Ramos (cell line): ENCODE measurements at regions not wholly inside any gene's neighbourhood (a gene's known extent, or its start where the extent isn't known, plus 50 kb on each side); places are given as distances from the start of the nearest gene placed in this dataset.

Source experiments
- in situ Hi-C: fragments of 300-500 bp; cut with MboI; formaldehyde crosslinking; loops from one replicate; pipeline ENCODE4 v1.14.3; 2022; ENCODE audit warnings: low sequenced_read_pairs; ENCODE audit not compliant: unreplicated experiment

DNA sequence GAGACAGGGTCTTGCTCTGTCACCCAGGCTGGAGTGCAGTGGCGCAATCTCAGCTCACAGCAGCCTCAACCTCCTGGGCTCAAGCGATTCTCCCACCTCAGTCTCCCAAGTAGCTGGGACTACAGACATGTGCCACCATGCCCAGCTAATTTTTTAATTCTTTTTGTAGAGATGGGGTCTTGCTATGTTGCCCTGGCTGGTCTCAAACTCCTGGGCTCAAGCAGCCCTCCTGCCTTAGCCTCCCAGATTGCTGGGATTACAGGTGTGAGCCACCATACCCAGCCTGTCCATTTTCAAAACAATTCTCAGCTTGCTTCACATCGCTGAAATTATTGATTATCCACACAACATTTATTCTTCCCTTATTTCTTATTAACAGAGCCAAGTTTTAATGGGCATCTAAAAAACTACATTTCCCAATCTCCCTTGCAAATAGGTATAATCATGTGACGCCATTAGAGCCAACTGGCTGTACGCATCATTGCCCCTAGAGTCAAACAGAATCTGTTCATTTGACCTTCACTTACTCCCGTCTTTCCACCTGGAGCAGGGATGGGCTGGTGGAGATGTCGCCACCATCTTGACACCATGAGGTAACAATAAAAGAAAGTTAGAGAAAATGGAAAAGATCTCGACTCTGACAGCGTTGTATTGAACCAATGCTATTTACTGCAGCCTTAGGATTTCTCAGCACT is 148.0 kb upstream of the FOXF1 start:
- in situ Hi-C loops, result no loop called here

DNA sequence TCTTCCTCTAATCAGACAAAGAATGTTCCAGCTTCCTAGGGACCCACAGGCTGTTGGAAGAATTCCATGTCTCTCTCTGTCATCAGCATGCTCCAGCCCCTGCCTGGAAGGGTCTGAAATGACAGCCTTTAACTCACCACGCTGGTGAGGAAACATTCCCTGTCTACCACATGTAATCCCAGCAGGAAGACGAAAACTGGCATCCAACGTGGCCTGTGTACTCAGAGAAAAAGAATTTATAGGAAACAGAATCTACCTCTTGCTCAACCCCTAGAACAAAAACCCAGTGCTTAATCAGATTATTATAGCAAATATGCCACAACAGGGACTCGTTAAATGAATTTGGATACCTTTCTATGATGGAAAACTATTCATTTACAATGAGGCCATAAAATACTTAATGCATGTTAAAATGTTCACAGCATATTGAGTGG is 147.3 kb upstream of the FOXF1 start:
- in situ Hi-C loops, result no loop called here

DNA sequence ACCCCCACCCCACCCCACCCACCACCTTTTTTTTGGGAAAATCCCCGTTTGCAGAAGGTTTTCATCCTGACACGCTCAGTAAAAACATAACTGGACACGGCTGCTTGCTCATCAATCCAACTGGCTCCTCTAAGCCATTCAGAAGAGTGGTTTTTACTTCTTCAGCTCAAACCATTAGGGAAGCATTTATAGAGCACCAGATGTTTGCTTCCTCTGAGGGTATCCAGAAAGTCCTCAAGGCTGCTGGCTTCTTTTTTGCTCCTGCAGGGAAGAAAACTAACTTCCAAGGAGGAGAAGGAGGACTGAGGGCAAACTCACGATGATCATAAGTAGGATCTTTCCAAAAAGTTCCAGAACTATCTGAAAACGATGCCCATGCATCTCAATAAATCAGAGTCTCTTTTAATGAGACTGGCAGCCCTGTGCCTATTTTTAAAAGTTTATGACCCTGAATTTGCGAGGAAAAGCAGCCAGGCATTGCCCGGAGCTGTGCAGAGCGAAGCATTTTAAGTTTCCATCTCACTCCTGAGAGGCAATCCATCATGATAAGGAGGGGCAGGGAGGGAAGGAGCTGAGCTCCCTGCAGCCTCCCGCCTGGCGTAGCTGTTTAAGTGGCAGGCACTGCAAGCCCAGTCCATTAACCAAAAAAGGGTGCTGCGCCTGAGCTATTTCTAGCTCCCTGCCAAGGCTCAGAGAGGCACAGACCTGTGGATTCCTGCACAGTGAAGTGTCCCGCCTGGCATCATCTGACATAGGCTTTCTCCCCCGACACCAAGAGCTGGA is 146.3 kb upstream of the FOXF1 start:
- in situ Hi-C loops, result no loop called here

DNA sequence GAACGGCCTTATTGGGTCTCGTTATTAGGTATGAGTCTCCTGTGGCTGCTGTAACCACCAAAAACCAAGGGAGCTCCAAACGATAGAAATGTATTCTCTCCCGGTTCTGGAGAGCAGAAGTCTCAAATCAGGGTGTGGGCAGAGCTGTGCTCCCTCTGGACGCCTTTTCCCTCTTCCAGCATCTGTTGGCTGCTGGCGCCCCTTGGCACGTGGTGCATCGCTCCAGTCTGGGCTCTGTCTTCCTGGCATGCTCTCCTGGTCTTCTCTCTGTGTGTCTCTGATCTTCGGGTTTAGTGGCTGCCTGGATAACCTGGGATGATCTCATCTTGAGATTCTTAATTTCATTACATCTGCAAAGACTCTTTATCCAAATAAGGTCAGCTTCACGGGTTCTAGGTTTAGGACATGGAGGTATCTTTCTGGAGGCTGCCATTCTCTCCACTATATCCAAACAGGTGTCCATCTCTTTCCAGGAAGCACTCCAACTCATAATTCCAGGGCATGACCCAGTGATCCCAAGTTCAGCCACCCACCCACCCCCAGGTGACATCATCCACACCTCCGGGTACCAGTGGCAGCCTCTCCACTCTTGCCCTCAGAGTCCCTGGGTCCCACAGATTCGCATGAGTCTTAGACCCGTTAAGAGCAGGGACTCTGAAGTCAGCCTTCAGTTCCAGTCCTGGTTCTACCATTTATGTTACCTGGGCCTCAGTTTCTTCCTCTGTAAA is 145.5 kb upstream of the FOXF1 start:
- in situ Hi-C loops, result no loop called here

DNA sequence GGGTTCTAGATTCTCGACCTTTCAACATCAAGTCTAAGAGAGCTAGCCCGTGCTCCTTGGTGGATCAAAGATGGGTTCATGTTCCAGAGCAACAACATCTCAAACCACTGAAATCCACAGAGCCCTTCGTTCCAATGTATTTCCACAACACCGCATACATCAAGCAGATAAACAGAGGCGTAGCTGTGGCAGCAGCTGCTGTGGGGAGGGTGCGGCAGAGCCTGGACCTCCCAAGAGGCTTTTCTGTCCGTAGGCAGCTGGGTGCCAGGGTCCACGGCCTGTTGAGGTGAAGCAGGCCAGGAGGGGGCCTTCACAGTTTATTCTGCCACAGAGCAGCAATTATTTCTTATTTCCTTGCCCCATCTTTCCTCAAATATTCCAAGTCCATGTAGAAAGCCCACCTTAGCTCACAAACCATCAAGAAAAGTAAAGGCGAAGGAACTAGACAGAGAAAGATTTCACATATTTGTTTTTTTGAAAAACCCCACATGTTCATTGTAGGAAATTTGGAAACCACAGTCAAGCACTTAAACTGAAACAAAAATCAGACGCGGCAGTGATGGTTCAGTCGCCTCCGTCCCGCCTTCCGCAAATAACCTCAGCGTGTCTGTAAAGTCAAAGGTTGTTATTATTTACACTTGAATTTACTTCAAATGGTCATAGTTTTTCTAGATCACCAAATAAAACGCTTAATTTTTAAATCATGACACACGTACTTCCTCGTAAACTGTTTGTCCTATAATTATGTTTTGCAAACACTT is 144.6 kb upstream of the FOXF1 start:
- in situ Hi-C loops, result no loop called here

DNA sequence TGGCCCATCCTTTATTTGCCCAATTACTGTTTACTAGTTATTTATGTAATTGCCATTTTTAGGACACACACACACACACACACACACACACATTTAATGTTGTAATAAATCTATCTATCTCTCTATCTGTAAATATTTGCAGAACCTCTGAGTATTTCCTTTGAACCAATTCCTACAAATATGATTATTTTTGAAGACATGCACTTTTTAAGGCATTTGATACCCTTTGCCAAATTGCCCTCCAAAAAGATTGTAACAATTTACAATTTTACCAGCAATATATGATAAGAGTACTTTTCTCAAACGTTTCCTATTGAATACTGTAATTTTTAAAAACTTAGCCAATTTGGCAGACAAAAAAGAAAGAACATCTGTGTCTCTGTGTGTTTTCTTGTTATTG is 143.8 kb upstream of the FOXF1 start:
- in situ Hi-C loops, result no loop called here

DNA sequence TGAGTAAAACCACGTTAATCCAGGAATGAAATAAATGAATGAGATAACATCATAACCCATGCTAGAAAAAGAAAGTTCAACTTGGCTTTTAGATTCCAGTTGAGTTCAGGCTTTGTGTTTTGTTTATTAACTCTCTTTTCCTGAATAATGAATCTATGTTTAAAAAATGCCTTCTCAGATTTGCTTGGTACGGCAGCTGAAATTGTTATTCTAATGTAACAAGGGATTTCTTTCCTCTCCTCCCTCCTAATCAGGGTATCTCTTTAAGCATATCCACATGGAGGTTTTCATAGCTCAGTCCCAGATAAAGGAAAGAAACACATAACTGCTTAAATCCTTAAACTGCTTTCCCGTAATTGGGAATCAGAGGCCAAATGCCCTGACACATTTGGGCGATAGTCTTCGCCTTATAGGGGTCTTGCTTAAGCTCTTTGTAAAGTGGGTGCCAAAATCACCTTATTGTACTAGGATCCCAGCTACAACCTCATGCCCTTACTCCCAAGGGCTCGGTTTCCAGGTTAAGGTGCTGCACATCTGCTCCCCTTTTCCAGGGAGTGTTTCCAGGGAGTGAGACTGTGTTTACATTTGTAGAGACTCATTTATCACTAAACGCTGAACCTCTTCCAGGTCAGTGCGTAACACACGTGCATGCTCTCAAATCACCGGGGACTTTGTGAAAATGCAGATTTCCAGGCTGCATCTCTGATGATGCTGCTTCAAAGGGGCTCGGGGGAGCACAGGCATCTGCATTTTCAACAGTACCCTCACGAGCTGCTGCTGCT is 142.8 kb upstream of the FOXF1 start:
- in situ Hi-C loops, result no loop called here

DNA sequence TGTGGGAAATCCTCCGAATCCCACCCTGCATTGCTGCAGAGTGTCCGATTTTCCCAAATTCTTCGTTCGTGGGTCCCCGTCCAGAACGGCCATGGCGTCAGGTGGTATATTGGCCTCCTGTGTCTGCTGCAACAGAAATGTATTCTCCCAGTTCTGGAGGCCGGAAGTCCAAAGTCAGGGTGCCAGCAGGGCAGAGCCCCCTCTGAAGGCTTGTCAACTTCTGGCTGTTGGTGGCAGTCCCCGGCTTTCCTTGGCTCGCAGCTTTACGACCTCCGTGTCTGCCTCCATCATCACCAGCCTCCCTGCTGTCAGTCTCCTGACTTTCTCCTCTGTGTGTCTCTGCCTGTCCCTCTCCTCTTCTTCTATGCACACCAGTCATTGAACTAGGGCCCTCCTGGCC is 142.1 kb upstream of the FOXF1 start:
- in situ Hi-C loops, result no loop called here

DNA sequence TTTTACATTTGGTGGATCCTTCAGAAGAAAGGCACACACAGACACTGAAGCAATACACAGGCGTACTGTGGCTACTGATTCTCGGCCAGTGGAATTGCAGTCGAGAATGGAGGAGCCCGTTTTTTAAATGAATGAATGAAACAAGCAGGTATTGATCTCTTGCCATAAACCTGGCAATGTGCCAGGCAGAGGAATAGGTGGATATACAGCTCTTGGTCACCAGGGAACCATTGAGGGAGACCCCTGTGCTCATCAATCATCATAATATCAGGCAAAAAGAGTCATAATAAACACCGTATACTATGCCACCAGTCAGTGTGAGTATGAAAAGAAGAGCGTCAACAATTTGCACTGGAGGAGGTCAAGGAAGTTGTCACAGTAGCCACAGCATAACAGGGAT is 140.3 kb upstream of the FOXF1 start:
- in situ Hi-C loops, result no loop called here

DNA sequence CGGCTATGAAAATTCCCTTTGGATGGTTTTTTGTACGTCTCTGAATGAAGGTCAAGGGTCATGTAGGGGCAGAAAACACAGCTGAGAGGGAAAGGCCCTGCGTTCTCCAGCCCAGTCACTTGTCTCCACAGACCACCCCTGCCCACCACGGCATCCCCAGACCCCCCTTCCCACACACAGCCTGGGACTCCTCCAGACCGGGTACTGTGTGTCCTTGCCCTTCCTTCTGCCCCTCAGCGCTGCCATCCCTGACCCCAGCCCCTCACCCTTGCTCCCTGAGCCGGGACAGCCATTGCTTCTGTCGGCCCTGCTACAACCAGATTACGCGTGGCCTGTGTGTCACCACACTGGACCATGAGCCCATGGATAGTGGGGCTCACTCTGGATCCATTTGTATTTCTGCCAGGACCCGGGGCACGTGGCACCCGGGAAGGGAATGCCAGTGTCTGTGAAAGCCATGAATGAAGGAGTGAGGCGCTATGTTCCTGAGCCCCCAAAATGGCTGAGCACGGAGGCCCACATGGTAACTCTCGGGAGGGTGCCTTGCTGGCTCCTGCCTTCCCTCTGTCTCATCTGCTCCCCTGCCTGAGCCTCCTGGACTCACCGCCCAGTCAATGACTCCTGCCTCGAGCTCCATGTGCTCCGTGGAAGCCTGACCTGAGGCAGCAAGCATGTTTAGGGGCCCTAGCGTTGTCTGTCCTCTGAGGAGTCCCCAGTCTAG is 139.1 kb upstream of the FOXF1 start:
- in situ Hi-C loops, result no loop called here

DNA sequence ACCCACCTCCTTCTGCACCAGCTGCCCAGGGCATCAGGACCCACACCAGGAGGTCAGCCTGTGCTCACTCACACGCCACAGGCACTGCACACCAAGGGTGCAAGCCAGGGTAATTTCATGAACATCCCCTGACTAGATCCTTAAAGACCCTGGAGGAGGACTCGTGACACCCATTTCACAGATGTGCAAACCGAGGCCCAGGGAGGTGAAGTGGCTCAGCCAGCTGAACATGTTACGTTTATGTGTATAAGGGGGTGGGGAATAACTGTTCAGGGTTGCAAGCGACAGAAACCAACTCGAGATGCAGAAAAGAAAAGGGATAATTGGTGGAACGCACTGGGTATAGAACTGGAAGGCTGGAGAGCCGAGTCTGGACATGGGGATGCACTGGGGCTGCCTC is 138.1 kb upstream of the FOXF1 start:
- in situ Hi-C loops, result no loop called here

DNA sequence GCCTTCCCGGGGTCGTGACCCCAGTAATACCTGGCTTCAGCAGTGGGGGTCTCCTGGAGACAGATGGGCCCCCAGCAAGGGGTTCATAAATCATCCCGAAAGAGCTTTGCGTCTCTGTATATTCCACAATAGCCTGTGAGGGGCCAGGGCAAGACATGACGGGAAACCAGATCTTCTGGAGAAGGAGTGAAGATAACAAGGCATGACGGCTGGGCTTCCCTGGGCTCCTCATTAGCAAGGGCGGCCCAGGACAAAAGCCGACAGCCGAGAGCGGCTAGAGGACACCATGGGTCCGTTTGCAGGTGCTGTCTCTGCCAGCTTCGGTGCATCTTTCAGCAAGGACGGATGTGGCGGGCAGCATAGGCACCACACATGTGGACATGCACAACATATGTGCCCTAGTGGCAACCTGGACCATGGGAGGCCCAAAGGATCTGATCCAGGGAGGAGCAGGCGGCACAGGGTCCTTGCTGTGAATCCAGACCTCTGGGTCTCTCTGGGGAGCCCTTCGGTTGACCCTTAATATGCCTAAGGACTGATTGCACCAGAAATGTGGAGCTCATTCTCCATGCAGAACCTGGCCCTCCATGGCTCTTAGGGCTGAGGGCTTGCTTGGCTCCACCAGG is 136.9 kb upstream of the FOXF1 start:
- in situ Hi-C loops, result no loop called here

DNA sequence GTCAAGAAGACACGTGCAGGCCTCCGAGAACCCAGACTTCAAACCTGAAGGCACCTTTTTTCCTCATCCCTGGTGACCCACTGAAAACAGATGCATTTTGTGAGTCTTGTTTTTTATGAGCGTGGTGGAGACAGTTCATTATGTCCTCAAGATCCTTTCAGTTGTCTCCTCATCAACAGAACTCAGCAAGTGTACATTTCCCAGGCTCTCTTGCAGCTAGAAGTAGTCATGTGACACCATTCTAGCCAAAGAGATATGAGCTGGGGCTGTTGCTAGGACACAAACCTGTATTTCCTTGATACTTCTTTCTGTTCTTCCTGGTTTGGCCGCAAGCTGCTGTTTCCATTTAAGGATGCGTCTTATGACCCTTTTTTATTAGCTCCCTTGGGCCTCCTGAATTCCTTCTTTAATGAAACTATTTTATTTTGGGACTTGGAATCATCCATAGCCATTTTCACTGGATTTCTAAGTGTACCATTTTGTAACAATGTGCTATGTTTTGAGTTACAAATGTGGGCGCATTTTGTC is 135.7 kb upstream of the FOXF1 start:
- in situ Hi-C loops, result no loop called here

DNA sequence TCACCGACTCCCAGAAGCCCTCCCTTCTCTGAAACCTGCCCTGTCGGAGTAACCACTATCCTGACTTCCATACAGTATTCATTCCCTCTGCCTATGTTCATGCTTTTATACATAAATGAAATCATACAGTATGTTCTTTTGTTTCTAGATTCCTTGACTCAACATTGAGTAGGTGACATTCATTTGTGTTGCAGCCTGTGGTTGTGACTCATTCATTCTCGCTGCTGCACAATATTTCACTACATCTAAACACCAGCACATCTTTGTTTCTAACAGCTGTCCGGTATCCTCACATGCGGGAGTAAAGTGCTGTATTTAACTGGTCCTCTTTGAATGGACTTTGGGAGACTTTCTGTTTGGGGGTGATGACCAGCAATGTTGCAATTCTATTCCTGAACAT is 135.0 kb upstream of the FOXF1 start:
- in situ Hi-C loops, result no loop called here

DNA sequence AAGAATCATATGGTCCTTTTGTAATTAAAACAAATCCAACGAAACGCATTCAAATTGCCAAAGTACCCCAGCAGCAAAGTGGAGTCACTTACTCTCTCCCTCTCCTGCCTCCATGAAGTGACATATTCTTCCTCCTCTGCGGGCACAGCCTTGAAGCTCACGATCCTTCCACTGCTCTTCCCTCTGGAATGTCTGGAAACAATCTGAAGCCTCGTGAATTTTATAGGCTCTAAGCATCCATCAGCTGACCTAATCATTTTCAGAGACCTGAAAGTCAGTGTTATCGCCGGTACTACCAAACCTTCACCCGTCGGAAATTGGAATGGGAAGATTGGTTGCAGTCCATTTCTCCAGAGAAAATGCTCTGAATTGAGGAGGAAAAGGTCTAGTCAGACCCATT is 134.5 kb upstream of the FOXF1 start:
- in situ Hi-C loops, result no loop called here

DNA sequence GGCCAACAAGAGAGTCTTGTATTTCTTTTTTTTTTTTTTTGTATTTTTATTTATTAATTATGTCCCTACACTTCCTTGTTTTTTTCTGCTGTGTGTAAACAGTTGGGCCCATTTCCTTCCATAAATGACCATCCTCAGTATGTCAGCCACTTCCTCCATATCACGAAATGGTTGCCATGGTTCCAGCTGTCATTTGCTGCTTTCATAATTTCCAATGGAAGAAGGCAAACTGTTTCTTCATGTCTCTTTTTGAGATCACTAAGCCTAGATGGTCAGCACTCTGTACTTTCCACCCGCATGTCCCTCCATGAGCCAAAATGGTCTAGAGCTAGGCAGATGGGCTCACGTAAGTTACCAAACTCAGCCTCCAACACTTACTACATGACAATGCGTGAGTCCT is 133.5 kb upstream of the FOXF1 start:
- in situ Hi-C loops, result no loop called here

DNA sequence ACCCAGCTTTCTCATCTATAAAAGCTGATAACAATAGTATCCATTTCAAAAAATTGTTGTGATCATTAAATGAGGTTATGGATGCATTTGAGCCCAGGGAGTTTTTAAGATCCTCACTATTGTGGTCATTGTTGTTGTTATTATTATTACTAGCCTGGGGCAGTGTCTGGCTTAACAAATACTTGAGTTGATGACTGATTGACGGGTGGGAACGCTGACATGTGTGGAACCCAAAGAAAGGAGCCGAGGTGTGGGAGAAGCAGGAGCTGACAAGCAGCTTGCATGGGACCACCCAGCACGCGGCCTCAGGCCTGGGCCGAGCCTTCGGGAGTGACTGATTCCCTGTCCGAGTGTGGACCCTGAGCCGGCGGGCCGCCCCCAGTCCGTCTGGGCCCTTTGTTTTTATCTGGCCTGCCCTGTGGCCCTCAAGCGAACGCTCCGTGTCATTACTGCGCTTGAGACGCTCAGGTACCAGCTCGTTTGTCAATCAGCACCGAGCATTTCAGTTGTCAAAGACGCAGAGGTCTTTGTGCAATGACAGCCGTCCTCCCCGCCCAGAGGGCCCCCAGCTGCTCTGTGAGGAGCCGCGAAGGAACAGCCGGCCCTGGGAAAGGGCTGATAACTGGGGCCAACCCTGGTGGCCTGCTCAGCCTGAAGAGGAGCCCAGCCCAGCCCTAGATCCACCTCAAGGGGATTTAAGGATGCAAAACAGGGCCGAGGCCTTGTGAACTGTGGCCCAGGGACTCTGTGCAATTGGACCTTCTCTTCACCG is 132.9 kb upstream of the FOXF1 start:
- in situ Hi-C loops, result no loop called here

DNA sequence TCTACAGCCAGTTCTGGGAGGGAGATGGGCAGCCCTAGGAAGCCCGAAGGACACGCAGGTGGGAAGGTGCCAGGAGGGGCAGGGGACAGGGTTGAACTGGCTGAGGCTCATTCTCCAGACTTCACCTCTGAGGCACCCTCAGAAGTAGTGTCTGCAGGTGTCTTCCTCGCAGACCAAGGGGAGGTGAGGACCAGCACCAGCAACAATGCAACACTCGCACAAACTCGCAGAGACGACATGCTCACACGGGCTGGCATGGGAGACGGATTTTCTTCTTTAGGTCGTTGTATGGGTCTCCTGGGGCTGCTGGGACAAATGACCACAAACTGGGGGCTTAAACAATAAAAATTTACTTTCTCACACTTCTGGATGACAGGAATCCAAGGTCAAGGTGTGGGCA is 132.2 kb upstream of the FOXF1 start:
- in situ Hi-C loops, result no loop called here
